ENCODE measurements at regions not wholly inside any gene's neighbourhood (a gene's known extent, or its start where the extent isn't known, plus 50 kb on each side); places are given as distances from the start of the nearest gene placed in this dataset.

DNA sequence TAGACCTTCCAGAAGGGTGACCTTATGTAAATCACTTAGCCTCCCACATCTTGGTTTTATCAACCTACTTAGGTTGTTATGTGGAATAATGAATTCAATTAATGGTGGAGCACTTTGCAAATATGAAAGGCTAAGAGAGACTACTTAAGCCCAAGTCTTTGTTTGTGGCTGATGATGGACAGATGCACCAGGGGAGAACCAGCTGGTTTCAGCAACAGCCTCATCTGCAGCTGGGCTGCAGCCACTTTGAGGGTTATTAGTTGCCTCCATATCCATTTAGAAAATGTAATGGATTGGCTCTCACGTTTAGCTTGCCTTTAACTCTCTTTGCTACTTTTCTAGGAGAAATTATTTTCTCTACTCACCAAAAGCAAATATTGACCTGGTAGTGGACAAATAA lies 146.6 kb downstream of the ESM1 start:
- Mint-ChIP-seq H3K36me3 (no peaks in the 10 kb centered on the region), H3K9me3 (peaks cover 0 to 2% (median 0%) of the 10 kb centered on the region in 11 donors), H3K4me1 (peaks cover 0 to 16% (median 4%) of the 10 kb centered on the region in 7 donors), H3K4me3 (no peak overlapping the region), H3K27ac (no peak overlapping the region), H3K27me3 (peaks cover 0 to 20% (median 0%) of the 10 kb centered on the region in 5 donors)
- H3K4me1 ChIP-seq (ENCODE audit: control insufficient read depth in 2 of 2, insufficient read depth in 2 of 2, low read length in 2 of 2) = peaks cover 0 to 5% of the 10 kb centered on the region in 2 donors
- no peaks in the 10 kb centered on the region for H3K36me3 ChIP-seq (ENCODE audit: control insufficient read depth in 2 of 3, insufficient read depth in 3 of 3, low read length in 3 of 3)
- H3K27ac ChIP-seq (ENCODE audit: low read depth, low read length) = no peak overlapping the region
- no peaks in the 10 kb centered on the region for H3K9me3 ChIP-seq (ENCODE audit: control insufficient read depth in 2 of 3, low read length in 3 of 3)
- ATAC-seq = no peak
- DNase-seq = no peak
- intact Hi-C loops (cut with micrococcal nuclease) = no loop called here
- ChIA-PET POLR2A (no interaction called here), CTCF (interaction anchor here (0.6 to 1.2 kb wide), 5 partner anchors 12 to 322 kb away, joined by 3 to 6 read pairs (median 3); no protein-coding TSS in a partner anchor)
- H3K27me3 ChIP-seq (ENCODE audit: control insufficient read depth in 2 of 2, insufficient read depth in 2 of 2, low read length in 2 of 2) = no peaks in the 10 kb centered on the region
- no peak overlapping the region for H3K4me3 ChIP-seq (ENCODE audit: low read length)

DNA sequence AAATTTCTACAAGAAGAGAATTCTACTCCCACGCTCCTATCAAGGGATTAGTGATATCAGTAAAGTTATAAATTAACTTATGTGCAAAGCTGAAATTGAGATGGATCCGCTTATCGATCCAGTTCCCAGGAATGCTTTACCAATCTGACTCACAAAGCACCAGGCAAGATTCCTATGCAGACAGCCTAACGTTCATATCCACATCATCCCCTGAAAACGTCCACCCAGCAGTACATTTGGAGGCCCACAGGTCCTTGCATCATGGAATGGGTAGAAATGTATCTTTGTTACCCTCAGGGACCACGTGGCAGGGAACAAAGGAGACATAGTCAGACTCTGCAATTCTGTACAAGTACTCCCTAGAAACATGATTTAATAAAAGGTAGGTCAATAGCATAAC lies 147.4 kb downstream of the ESM1 start:
- Histone ChIP-seq H3K4me1 (ENCODE audit: control insufficient read depth in 2 of 2, insufficient read depth in 2 of 2, low read length in 2 of 2) (peaks cover 0 to 6% of the 10 kb centered on the region in 2 donors), H3K27ac (ENCODE audit: low read depth, low read length) (no peak overlapping the region), H3K4me3 (ENCODE audit: low read length) (no peak overlapping the region), H3K27me3 (ENCODE audit: control insufficient read depth in 2 of 2, insufficient read depth in 2 of 2, low read length in 2 of 2) (no peaks in the 10 kb centered on the region), H3K9me3 (ENCODE audit: control insufficient read depth in 2 of 3, low read length in 3 of 3) (no peaks in the 10 kb centered on the region), H3K36me3 (ENCODE audit: control insufficient read depth in 2 of 3, insufficient read depth in 3 of 3, low read length in 3 of 3) (no peaks in the 10 kb centered on the region)
- peaks cover 0 to 20% (median 0%) of the 10 kb centered on the region in 5 donors for H3K27me3 Mint-ChIP-seq
- intact Hi-C loops (cut with micrococcal nuclease) = no loop called here
- ChIA-PET CTCF (interaction anchor here (0.6 kb wide), 2 partner anchors 13 to 315 kb away, joined by 3 to 6 read pairs; no protein-coding TSS in a partner anchor), POLR2A (no interaction called here)
- no peaks in the 10 kb centered on the region for H3K36me3 Mint-ChIP-seq
- H3K27ac Mint-ChIP-seq = no peak overlapping the region
- H3K9me3 Mint-ChIP-seq = peaks cover 0 to 2% (median 0%) of the 10 kb centered on the region in 11 donors
- DNase-seq (no peak), ATAC-seq (no peak)
- H3K4me1 Mint-ChIP-seq = peaks cover 0 to 17% (median 12%) of the 10 kb centered on the region in 7 donors
- H3K4me3 Mint-ChIP-seq = no peak overlapping the region

- H3K9me3 Mint-ChIP-seq = peaks cover 0 to 2% (median 0%) of the 10 kb centered on the region in 11 donors
- ChIA-PET POLR2A (no interaction called here), CTCF (interaction anchor here (0.5 to 1.2 kb wide), 2 partner anchors 287 to 320 kb away, joined by 3 to 12 read pairs; no protein-coding TSS in a partner anchor)
- Histone ChIP-seq H3K27ac (ENCODE audit: low read depth, low read length) (no peak overlapping the region), H3K9me3 (ENCODE audit: control insufficient read depth in 2 of 3, low read length in 3 of 3) (no peaks in the 10 kb centered on the region), H3K27me3 (ENCODE audit: control insufficient read depth in 2 of 2, insufficient read depth in 2 of 2, low read length in 2 of 2) (no peaks in the 10 kb centered on the region), H3K36me3 (ENCODE audit: control insufficient read depth in 2 of 3, insufficient read depth in 3 of 3, low read length in 3 of 3) (no peaks in the 10 kb centered on the region), H3K4me1 (ENCODE audit: control insufficient read depth in 2 of 2, insufficient read depth in 2 of 2, low read length in 2 of 2) (peaks cover 0 to 6% of the 10 kb centered on the region in 2 donors), H3K4me3 (ENCODE audit: low read length) (no peak overlapping the region)
- intact Hi-C loops (cut with micrococcal nuclease) = no loop called here
- DNase-seq (no peak), ATAC-seq (peak; percentile 54)
- peaks cover 0 to 20% (median 0%) of the 10 kb centered on the region in 5 donors for H3K27me3 Mint-ChIP-seq
- H3K36me3 Mint-ChIP-seq = no peaks in the 10 kb centered on the region
- H3K4me1 Mint-ChIP-seq = peaks cover 0 to 20% (median 15%) of the 10 kb centered on the region in 7 donors
- H3K4me3 Mint-ChIP-seq = no peak overlapping the region
- no peak overlapping the region for H3K27ac Mint-ChIP-seq
These were observed 148.3 kb downstream of the ESM1 start for GRCh38 chr5:54837093-54837492.

GRCh38 chr5:54835647-54836046 lies 149.7 kb downstream of the ESM1 start:
- intact Hi-C loops (cut with micrococcal nuclease) = no loop called here

GRCh38 chr5:54834121-54834842 lies 151.1 kb downstream of the ESM1 start:
- peaks cover 0 to 34% (median 0%) of the 10 kb centered on the region in 5 donors for H3K27me3 Mint-ChIP-seq
- no peak overlapping the region for H3K27ac ChIP-seq (ENCODE audit: low read depth, low read length)
- intact Hi-C loops (cut with micrococcal nuclease) = no loop called here
- no peak for DNase-seq
- H3K27me3 ChIP-seq (ENCODE audit: control insufficient read depth in 2 of 2, insufficient read depth in 2 of 2, low read length in 2 of 2) = no peaks in the 10 kb centered on the region
- H3K4me3 Mint-ChIP-seq = no peak overlapping the region
- H3K4me1 ChIP-seq (ENCODE audit: control insufficient read depth in 2 of 2, insufficient read depth in 2 of 2, low read length in 2 of 2) = peaks cover 0 to 6% of the 10 kb centered on the region in 2 donors
- no peak overlapping the region for H3K4me3 ChIP-seq (ENCODE audit: low read length)
- H3K9me3 Mint-ChIP-seq = peaks cover 0 to 2% (median 0%) of the 10 kb centered on the region in 11 donors
- H3K27ac Mint-ChIP-seq = peak overlapping the region in 1 of 9 donors; percentile 25
- H3K36me3 ChIP-seq (ENCODE audit: control insufficient read depth in 2 of 3, insufficient read depth in 3 of 3, low read length in 3 of 3) = no peaks in the 10 kb centered on the region
- CTCF ChIA-PET = interaction anchor here (1.5 to 2.8 kb wide), 2 partner anchors 9 to 11 kb away, joined by 5 to 7 read pairs; no protein-coding TSS in a partner anchor
- no peak for ATAC-seq
- H3K4me1 Mint-ChIP-seq = peaks cover 0 to 20% (median 16%) of the 10 kb centered on the region in 7 donors
- H3K9me3 ChIP-seq (ENCODE audit: control insufficient read depth in 2 of 3, low read length in 3 of 3) = no peaks in the 10 kb centered on the region
- POLR2A ChIA-PET = no interaction called here
- no peaks in the 10 kb centered on the region for H3K36me3 Mint-ChIP-seq

More at GRCh38 chr5:54835647-54836046, 149.7 kb downstream of the ESM1 start:
- H3K4me1 ChIP-seq (ENCODE audit: control insufficient read depth in 2 of 2, insufficient read depth in 2 of 2, low read length in 2 of 2) = peaks cover 0 to 6% of the 10 kb centered on the region in 2 donors
- ChIA-PET POLR2A (no interaction called here), CTCF (interaction anchor here (2.8 kb wide), 1 partner anchor 8 kb away, joined by 7 read pairs; no protein-coding TSS in a partner anchor)
- H3K9me3 Mint-ChIP-seq = peaks cover 0 to 2% (median 0%) of the 10 kb centered on the region in 11 donors
- no peaks in the 10 kb centered on the region for H3K36me3 ChIP-seq (ENCODE audit: control insufficient read depth in 2 of 3, insufficient read depth in 3 of 3, low read length in 3 of 3)
- peaks cover 0 to 23% (median 15%) of the 10 kb centered on the region in 7 donors for H3K4me1 Mint-ChIP-seq
- H3K9me3 ChIP-seq (ENCODE audit: control insufficient read depth in 2 of 3, low read length in 3 of 3) = no peaks in the 10 kb centered on the region
- H3K4me3 ChIP-seq (ENCODE audit: low read length) = no peak overlapping the region
- no peak for ATAC-seq
- no peak overlapping the region for H3K27ac Mint-ChIP-seq
- no peaks in the 10 kb centered on the region for H3K36me3 Mint-ChIP-seq
- no peak overlapping the region for H3K4me3 Mint-ChIP-seq
- no peak for DNase-seq
- no peaks in the 10 kb centered on the region for H3K27me3 ChIP-seq (ENCODE audit: control insufficient read depth in 2 of 2, insufficient read depth in 2 of 2, low read length in 2 of 2)
- H3K27me3 Mint-ChIP-seq = peaks cover 0 to 27% (median 0%) of the 10 kb centered on the region in 5 donors
- H3K27ac ChIP-seq (ENCODE audit: low read depth, low read length) = no peak overlapping the region

GRCh38 chr5:54833590-54833989 lies 151.8 kb downstream of the ESM1 start:
- no peaks in the 10 kb centered on the region for H3K9me3 ChIP-seq (ENCODE audit: control insufficient read depth in 2 of 3, low read length in 3 of 3)
- ChIA-PET CTCF (interaction anchor here (1.3 to 2.8 kb wide), 3 partner anchors 10 to 12 kb away, joined by 3 to 7 read pairs (median 5); no protein-coding TSS in a partner anchor), POLR2A (no interaction called here)
- peaks cover 0 to 38% (median 0%) of the 10 kb centered on the region in 5 donors for H3K27me3 Mint-ChIP-seq
- peak overlapping the region in 2 of 9 donors; percentile 13 to 29 for H3K27ac Mint-ChIP-seq
- no peak for DNase-seq
- H3K4me3 Mint-ChIP-seq = no peak overlapping the region
- H3K36me3 Mint-ChIP-seq = no peaks in the 10 kb centered on the region
- H3K4me1 Mint-ChIP-seq = peaks cover 0 to 20% (median 18%) of the 10 kb centered on the region in 7 donors
- H3K27me3 ChIP-seq (ENCODE audit: control insufficient read depth in 2 of 2, insufficient read depth in 2 of 2, low read length in 2 of 2) = no peaks in the 10 kb centered on the region
- H3K4me1 ChIP-seq (ENCODE audit: control insufficient read depth in 2 of 2, insufficient read depth in 2 of 2, low read length in 2 of 2) = peaks cover 0 to 6% of the 10 kb centered on the region in 2 donors
- H3K4me3 ChIP-seq (ENCODE audit: low read length) = no peak overlapping the region
- H3K27ac ChIP-seq (ENCODE audit: low read depth, low read length) = no peak overlapping the region
- H3K9me3 Mint-ChIP-seq = peaks cover 0 to 2% (median 0%) of the 10 kb centered on the region in 11 donors
- H3K36me3 ChIP-seq (ENCODE audit: control insufficient read depth in 2 of 3, insufficient read depth in 3 of 3, low read length in 3 of 3) = no peaks in the 10 kb centered on the region
- ATAC-seq = no peak
- intact Hi-C loops (cut with micrococcal nuclease) = no loop called here
